NCI-H748 treated with DMSO at 0.1 percent for 48 hours (cell line): ENCODE measurements at regions not wholly inside any gene's neighbourhood (a gene's known extent, or its start where the extent isn't known, plus 50 kb on each side); places are given as distances from the start of the nearest gene placed in this dataset.
A peak's percentile ranks its signal among the peaks of the same experiment; 100 is the strongest.

Experiments
- DNase-seq: peaks from one replicate; lab custom pipeline; 2025; lab: John Stamatoyannopoulos, UW

GRCh38 chr10:130403153-130404075 is 267.2 kb downstream of the GLRX3 start:
- DNase-seq, result no peak

GRCh38 chr10:130404476-130405055 is 268.4 kb downstream of the GLRX3 start:
- no peak for DNase-seq

- no peak for DNase-seq
Measured at GRCh38 chr10:130407052-130407451, 270.9 kb downstream of the GLRX3 start.

DNA sequence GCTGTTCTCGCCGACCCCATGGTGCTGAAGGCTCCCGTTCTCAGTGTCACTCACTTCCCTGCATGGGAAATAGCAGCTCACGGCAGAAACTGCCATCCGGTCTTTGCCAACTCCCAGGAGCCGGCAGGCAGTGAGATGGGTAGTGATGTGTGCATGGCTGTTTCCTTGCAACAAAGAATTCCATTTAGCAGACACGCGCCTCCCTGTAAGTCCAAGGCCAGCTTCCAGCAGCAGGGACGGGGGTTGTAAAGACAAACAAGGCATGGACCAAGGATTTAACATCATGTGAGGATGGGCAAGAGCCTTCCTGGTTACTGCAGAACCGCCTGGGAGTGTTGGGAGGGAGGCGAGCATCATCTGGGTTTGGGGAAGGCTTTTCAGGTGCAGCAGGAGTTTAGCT is 273.1 kb downstream of the GLRX3 start:
- DNase-seq, result no peak

DNA sequence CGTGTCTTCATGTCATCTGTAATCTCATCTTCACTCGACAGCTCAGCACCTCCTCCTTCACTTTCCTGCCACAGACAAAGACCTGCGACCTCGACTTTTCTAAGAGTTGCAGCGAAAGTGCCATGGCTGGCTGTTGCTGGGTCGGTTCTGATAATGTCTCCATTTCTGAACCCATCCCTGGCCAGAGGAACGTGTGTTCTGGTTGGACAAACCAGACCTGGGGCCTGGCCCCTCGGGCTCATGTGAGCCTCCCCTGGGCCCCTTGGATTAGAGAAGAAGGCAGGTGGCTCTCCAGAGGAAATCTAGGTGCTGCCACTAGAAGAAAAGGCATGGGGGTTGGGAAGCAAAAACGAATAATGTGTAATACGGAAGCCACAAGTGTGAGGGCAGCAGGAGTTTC is 273.7 kb downstream of the GLRX3 start:
- no peak for DNase-seq

DNA sequence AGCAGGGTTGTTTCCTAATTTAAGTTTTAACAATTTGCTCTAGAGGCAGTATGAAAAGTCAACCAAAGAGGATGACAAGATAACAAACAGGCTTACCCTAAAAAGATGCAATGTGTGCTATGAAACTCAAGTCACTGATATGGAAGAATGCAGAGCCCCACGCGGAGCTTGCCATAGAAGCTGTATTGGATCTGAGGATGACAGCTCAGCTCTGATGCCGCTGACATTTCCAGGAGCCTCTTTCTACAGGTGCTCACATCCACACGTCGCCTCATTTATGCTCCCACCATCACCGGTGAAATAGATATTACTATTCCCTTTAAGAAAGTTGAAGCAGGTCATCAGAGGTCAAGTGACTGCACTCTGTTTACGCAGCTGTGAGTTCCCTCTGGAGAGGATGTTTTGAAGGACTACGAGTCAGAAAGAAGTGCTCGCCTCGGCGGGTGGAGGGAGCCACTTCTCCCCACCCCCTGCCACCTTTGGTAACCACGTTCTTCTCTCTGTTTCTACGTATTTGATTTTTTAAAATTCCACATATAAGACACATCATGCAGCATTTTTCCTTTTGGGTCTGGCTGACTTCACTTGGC is 275.4 kb downstream of the GLRX3 start:
- DNase-seq, result peak; percentile 60

DNA sequence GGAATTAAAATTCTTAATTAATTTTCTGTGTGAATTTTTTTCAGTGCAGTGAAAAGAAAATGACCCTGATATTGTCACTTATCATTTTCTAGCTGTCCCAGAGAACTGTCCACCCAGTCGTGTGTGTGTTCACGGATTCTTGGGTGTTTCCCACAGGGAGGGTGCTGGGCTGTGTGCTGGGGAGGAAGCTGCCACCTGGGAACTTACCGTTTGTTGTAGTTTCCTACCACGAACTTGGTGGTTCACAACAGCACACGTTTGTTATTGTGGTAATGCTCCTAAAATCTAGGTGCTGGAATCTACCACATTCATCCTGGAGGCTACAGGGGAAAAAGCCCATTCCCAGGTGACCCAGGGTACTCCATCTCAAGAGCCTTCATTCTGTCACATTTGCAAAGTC is 276.1 kb downstream of the GLRX3 start:
- no peak for DNase-seq

DNA sequence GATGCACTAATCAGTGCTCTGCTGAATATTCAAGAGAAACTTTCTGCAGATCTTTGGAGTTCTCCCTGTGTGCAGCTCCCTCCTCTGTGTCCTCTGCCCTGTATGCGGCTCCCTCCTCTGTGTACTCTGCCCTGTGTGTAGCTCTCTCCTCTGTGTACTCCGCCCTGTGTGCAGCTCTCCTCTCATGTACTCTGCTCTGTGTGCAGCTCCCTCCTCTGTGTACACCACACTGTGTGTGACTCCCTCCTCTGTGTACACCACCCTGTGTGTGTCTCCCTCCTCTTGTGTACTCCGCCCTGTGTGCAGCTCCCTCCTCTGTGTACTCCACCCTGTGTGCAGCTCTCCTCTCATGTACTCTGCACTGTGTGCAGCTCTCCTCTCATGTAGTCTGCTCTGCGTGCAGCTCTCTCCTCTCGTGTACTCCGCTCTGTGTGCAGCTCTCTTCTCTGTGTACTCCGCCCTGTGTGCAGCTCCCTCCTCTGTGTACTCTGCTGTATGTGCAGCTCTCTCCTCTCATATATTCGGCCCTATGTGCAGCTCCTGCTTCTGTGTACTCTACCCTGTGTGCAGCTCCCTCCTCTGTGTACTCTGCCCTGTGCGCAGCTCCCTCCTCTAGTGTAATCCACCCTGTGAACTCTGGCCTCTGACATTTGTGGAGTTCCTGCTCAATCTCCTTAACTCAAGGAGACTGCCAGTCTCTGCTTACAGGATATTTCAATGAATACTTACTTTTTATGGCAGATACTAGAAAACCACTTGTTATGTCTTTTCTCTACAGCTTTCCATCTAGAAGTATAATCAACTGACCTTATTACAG is 280.4 kb downstream of the GLRX3 start:
- no peak for DNase-seq

- no peak for DNase-seq
Measured at GRCh38 chr10:130418731-130419130, 282.5 kb downstream of the GLRX3 start.

GRCh38 chr10:130421909-130422308 is 285.7 kb downstream of the GLRX3 start:
- DNase-seq, result no peak

DNA sequence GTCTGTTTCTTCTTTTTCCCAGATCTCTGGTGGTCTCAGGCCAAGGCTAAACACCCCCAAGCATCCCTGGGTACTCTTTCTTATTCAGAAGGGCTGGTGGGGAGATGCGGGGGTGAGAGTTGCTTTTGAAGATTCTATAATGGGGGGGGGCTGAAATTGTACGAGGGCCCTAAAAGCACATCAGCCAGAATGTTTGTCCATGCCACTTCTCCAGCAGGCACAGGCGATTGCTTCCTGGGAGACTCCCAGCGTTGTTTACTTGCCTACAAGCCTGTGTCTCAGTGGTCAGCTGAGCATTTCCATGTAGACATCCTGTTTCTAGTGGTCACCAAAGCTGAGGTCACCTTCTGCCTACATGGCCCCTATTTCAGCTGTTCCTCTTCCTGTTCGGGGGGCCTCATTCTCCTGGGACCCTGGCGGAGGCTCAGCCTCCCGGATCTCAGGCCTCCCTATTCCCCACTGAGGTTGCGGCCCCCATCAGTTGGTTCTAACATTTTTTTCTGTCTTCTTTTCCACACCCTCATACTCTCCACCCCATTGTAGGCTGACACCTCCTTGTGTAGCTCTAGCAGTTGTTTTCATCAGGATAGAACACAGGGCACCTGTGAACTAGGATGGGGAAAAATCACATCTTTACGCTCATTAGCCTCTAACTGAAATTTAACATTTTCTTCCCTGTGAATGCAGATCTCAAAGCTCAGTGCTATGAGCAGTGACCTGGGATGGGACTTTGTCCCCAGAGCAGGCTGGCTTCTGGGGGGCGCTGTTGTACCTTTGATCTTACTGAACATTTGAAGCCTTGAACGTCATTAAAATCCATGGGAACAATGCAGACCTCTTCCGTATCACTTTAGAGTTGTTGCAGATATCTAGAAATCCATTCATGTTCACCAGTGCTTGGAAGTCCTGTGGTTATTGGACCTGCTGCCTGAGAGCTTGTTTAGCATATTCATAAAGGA is 286.5 kb downstream of the GLRX3 start:
- no peak for DNase-seq

DNA sequence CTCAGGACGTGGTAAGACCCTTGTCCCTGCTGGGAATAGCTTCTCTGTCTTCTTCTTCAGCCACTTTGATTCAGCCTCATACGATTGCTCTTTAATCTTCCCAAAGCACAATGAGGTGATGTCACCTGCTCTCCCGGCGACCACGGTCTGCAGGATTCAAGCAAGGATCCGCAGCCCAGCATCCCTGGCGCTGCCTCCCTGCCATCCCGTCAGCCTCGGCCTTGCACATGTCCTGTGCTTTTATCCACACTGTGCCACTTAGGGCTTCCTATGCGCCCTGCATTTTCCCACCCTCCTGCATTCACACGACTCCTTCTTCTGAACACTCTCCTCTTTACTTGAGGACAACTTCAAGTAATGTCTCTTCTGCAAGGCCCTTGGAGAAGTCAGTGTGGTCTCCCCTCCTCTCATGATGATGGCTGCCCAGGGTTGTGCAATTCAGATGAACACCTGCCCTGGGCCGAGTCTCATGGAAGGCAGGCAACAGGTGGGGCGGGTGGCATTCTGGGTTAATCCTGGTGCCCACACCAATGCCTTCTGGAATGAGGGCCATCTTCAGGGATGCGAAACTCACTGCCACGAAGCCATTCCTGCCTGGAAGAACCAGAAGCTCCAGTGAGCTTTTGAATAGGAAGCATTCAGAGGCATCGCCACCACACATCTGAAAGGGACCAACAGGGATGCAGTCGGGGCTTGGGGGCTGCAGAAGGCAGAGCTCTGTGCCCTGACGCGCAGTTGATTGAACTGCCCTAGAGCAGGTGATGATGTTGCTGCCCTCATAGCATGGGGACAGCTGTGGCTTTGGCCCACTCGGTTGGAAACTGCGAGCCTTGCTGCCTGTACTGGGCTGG is 287.5 kb downstream of the GLRX3 start:
- no peak for DNase-seq

DNA sequence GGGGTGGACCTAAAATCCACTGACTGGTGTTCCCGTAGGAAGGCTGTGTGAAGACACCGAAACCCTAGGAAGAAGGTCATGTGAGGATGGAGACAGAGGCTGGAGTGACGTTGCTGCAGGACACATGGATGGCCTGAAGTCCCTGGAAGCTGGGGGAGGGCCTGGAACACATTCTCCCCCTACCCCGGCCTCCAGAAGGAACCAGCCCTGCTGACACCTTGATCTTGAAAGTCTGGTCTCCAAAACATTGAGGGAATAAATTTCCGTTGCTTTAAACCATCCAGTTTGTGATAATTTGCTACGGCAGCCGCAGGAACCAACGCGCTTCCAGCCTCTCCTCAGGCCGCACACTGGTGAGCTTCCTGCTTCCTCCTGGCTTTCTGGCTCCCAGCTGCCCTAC is 288.2 kb downstream of the GLRX3 start:
- DNase-seq, result no peak

DNA sequence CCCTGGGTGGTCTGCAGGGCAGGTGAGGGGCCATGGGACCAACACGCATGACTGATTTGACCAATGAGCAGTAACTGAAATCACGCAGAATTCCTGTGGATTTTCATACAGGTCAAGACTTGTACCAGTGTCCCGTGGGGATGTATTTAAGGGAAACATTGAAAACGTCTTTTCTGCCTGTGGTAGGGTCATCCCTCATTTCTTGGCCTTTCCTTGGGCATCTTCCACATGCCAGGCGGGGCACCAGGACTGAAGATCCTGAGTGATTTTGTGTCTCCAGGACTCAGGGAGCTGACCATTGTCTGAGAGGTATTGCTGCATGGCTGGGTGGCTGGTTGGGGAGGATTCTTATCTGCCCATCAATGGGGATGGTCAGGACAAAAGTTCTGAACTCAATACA is 289.0 kb downstream of the GLRX3 start:
- DNase-seq, result no peak

DNA sequence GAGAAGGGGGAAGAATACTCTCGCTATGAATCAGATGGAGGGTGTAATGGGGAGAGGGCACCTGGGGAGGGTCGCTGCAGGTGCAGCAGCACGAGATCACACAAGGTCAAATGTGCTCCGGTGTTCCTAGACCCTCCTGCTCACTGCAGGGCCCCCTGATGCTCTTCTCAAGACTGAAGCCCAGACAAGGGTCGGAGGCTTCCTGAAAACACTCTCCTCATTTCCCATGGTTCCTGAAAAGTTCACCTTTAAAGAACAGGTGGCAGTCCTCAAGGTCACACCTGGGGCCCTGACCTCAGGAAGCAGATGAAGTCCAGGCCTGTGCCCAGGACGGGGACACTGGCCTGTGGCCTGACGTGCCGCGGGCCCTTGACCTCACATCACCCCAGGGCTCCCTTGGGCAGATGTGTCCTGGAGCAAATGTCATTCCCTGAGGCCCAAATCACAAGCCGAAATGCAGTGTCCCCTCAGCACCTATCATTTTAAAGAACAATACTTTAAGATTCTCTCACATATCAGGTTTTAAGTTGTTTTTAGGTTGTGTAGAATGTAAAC is 289.8 kb downstream of the GLRX3 start:
- no peak for DNase-seq

DNA sequence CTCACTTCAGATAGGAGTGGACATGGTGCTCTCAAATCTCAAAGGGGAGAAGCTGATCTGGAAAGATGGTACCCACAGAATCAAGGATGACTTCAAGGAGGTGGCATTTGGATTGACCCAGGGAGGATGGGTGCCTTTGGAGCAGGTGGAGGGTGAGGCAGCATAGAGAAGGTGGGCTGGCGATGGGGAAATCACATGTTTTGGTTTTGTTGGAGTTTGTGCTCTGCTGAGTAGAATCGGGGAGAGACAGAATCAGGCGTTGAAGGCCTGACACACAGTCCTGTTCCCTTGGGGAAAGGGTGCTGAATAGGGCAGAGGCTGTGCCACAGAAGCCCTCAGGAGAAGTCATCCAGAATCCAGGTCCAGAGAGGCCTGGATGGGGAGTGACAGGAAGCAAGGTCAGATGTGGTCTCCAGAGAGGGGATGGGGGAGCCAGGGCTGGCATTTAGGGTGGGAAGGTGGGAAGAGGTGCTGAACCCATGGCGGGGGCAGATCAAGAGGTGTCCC is 291.1 kb downstream of the GLRX3 start:
- no peak for DNase-seq

GRCh38 chr10:130428936-130429335 is 292.7 kb downstream of the GLRX3 start:
- no peak for DNase-seq

DNA sequence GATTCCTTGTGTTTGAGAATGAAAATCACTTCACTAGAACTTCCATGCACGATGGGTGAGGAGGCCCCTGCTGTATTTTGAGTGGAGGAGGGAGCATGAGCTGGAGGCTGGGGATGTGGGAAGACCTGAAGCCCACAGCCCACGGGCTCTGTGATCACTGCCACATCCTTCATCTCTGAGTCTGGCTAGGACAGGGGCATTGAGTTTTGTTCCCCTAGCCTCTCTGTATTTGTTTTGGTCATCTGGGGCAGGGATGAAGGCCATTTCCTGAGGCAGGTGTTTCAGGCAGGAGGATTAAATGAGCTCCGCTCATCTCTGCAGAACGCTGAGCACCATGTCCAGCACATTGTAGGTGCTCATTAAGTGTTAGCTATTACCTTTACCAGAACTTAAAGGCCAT is 293.6 kb downstream of the GLRX3 start:
- DNase-seq, result no peak

GRCh38 chr10:130430291-130430690 is 294.1 kb downstream of the GLRX3 start:
- DNase-seq, result no peak
